Subcutaneous abdominal adipose tissue (tissue), 5 donors: ENCODE measurements at regions not wholly inside any gene's neighbourhood (a gene's known extent, or its start where the extent isn't known, plus 50 kb on each side); places are given as distances from the start of the nearest gene placed in this dataset.

Experiments used
- H3K27ac ChIP-seq: one replicate; pipeline ENCODE4 v1.7.0; 2013; ENCODE audit warnings: low read depth, mild to moderate bottlenecking, inconsistent platforms, low read length, moderate library complexity
- H3K27me3 ChIP-seq, 5 donors: one replicate each; pipeline ENCODE4 v1.7.0; 2013; ENCODE audit warnings: low read length in 5 of 5, inconsistent platforms in 1 of 5; ENCODE audit not compliant: control insufficient read depth in 5 of 5, insufficient read depth in 4 of 5
- H3K36me3 ChIP-seq, 5 donors: one replicate each; pipeline ENCODE4 v1.7.0; 2013; ENCODE audit warnings: low read length in 5 of 5; ENCODE audit not compliant: control insufficient read depth in 5 of 5, insufficient read depth in 5 of 5
- H3K4me1 ChIP-seq, 5 donors: one replicate each; pipeline ENCODE4 v1.7.0; 2013; ENCODE audit warnings: low read length in 5 of 5, mild to moderate bottlenecking in 3 of 5, moderate library complexity in 1 of 5; ENCODE audit not compliant: control insufficient read depth in 5 of 5, insufficient read depth in 5 of 5
- H3K4me3 ChIP-seq, 5 donors: one replicate each; pipeline ENCODE4 v1.7.0; 2013; ENCODE audit warnings: low read length in 5 of 5, low read depth in 1 of 5
- H3K9ac ChIP-seq, 5 donors: one replicate each; pipeline ENCODE4 v1.7.0; 2013; ENCODE audit warnings: low read length in 5 of 5, mild to moderate bottlenecking in 4 of 5, moderate library complexity in 3 of 5
- H3K9me3 ChIP-seq, 5 donors: one replicate each; pipeline ENCODE4 v1.7.0; 2013; ENCODE audit warnings: low read length in 5 of 5; ENCODE audit not compliant: control insufficient read depth in 5 of 5
- donor health status: healthy.
- donor health status: healthy.
- donor health status: healthy.
- donor health status: healthy.
- donor health status: healthy.

DNA sequence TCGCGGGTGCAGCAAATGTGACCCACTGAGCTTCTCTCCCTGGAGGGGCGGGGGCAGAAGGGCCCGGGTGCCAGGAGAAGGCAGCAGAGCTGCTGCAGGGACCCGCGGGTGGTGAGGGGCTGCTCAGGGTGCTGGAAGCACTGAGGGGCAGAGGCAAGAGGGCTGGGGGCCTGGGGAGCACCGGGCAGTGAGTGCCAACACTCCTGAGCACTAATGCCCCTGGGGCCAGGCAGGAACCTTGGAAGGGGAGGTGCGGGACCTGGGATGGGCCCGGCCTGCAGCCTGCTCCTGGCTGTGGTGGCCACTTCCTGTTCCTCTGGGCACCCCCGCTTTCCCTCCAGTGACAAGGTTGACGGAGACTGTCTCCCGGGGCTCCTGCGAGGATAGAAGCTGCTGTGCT, 66.5 kb upstream of the ADRA2C start:
- H3K36me3 ChIP-seq, result no peaks in the 10 kb centered on the region
- H3K9me3 ChIP-seq, result peaks cover 0 to 22% (median 17%) of the 10 kb centered on the region in 5 donors
- H3K9ac ChIP-seq, result no peak overlapping the region
- no peak overlapping the region for H3K27ac ChIP-seq
- H3K4me3 ChIP-seq, result no peak overlapping the region
- H3K4me1 ChIP-seq, result no peaks in the 10 kb centered on the region
- H3K27me3 ChIP-seq, result peaks cover 18 to 54% (median 38%) of the 10 kb centered on the region in 5 donors

DNA sequence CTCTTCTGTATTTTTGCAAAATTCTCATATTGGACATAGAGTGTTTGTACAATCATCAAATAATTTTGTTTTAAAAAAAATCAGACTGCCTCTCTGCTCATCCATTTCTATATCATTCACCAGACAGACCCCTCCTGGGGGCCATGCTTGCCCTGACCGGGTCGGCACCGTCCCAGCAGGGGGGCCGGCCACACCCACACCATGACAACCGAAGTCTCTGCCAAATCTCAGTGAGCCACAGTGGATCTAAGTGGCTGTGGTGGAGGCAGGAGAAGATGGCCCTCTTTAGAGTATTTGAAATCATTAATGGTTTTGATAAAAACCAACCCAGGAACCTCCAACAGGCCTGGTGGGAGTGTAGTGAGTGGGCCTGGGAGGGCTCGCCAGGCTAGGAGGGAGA, 66.9 kb upstream of the ADRA2C start:
- Histone ChIP-seq H3K27me3 (peaks cover 18 to 50% (median 36%) of the 10 kb centered on the region in 5 donors), H3K4me1 (no peaks in the 10 kb centered on the region), H3K4me3 (no peak overlapping the region), H3K27ac (no peak overlapping the region), H3K9ac (no peak overlapping the region), H3K36me3 (no peaks in the 10 kb centered on the region), H3K9me3 (peaks cover 0 to 22% (median 17%) of the 10 kb centered on the region in 5 donors)

GRCh38 chr4:3697033-3697432, 69.2 kb upstream of the ADRA2C start:
- H3K4me1 ChIP-seq, result no peaks in the 10 kb centered on the region
- H3K36me3 ChIP-seq, result no peaks in the 10 kb centered on the region
- H3K27me3 ChIP-seq, result peaks cover 4 to 30% (median 20%) of the 10 kb centered on the region in 5 donors
- no peak overlapping the region for H3K9ac ChIP-seq
- peak overlapping the region in 1 of 5 donors; percentile 13 for H3K4me3 ChIP-seq
- peaks cover 0 to 22% (median 17%) of the 10 kb centered on the region in 5 donors for H3K9me3 ChIP-seq
- no peak overlapping the region for H3K27ac ChIP-seq

DNA sequence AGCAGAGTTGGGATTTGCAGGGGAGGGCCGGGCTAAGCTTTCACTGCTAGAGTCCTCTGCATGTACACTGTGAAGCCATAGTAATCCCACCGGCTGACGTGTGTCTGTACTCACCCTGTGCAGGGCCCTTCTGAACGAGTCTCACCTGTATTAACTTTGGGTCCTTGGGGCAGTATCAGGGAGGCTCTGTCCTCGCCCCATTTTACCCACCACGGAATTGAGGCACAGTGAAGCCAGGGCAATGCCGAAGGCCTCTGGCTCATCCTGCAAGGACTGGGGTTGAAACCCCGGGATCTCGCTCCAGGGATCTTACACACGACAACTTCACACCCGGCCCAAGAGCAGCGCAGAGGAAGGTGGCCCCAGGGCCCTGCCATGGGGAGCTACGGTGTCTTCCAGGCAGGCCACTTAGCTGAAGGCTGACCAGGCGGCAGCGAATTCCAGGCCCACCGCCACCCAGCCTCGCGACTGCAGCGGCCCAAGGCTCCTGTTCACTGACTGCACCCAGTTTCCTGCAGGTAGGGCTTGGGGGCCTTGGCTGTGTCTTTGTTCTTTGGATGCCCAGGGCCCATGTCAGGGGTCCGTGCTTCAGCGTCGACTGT, 75.5 kb upstream of the ADRA2C start:
- no peak overlapping the region for H3K27ac ChIP-seq
- H3K9ac ChIP-seq, result no peak overlapping the region
- peaks cover 0 to 5% (median 0%) of the 10 kb centered on the region in 5 donors for H3K9me3 ChIP-seq
- peaks cover 0 to 5% (median 2%) of the 10 kb centered on the region in 5 donors for H3K27me3 ChIP-seq
- no peaks in the 10 kb centered on the region for H3K36me3 ChIP-seq
- H3K4me1 ChIP-seq, result no peaks in the 10 kb centered on the region
- no peak overlapping the region for H3K4me3 ChIP-seq

GRCh38 chr4:3689576-3690550, 76.3 kb upstream of the ADRA2C start:
- Histone ChIP-seq H3K9me3 (peaks cover 0 to 5% (median 0%) of the 10 kb centered on the region in 5 donors), H3K9ac (no peak overlapping the region), H3K4me1 (peaks cover 0 to 3% (median 0%) of the 10 kb centered on the region in 5 donors), H3K4me3 (no peak overlapping the region), H3K27me3 (peaks cover 3 to 13% (median 8%) of the 10 kb centered on the region in 5 donors), H3K36me3 (no peaks in the 10 kb centered on the region), H3K27ac (no peak overlapping the region)

GRCh38 chr4:3689006-3689405, 77.2 kb upstream of the ADRA2C start:
- no peak overlapping the region for H3K4me3 ChIP-seq
- peaks cover 4 to 20% (median 10%) of the 10 kb centered on the region in 5 donors for H3K27me3 ChIP-seq
- H3K9me3 ChIP-seq, result peaks cover 0 to 5% (median 0%) of the 10 kb centered on the region in 5 donors
- H3K9ac ChIP-seq, result no peak overlapping the region
- no peaks in the 10 kb centered on the region for H3K36me3 ChIP-seq
- peaks cover 0 to 3% (median 0%) of the 10 kb centered on the region in 5 donors for H3K4me1 ChIP-seq
- no peak overlapping the region for H3K27ac ChIP-seq

DNA sequence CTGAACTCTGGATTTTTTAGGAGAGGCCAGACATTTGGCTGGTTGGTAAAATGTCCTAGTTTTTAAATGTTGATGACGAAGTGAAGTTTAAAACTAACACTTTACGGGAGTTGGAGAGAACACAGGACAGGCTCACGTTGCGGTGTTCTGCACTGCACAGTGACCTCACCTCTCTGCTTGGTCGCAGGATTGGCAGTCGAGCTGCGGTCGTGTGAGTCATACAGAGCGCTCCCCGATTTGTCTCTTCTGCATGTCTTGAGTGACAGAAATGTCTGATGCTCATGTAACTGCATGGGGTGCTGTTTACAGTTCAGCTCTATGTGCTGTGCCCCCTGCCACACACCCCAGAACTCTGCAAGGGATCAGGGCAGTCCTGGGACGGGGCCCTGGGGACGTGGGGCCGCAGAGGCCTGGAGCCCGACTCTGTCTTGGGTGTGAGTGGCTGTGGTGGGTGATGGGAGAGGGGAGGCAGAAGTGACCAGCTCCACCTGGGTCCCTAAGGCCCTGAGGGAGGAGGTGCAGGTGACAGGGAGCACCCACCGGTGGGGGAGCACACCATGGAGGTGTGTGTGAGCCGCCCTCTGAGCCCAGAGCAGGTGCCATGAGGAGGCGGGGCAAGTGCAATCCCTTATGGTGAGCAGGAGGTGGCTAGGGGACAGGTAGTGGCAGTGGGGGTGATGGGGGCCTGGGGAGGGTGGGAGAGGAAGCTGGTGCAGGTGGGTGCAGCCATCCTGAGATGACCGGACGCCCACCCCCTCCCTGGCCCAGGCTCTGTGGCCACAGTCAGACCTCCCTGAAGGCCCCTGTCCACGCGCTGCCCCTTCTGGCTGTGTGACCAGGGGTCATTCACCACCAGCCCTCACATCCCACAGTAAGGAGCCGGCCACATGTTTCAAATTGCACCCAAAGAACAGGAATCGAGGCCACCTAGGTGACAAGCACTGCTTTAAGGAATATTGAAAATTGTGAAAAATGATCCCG, 77.9 kb upstream of the ADRA2C start:
- H3K9me3 ChIP-seq, result peaks cover 0 to 5% (median 0%) of the 10 kb centered on the region in 5 donors
- no peak overlapping the region for H3K9ac ChIP-seq
- H3K36me3 ChIP-seq, result no peaks in the 10 kb centered on the region
- peaks cover 4 to 22% (median 17%) of the 10 kb centered on the region in 5 donors for H3K27me3 ChIP-seq
- no peak overlapping the region for H3K27ac ChIP-seq
- H3K4me1 ChIP-seq, result peaks cover 0 to 3% (median 0%) of the 10 kb centered on the region in 5 donors
- no peak overlapping the region for H3K4me3 ChIP-seq

- Histone ChIP-seq H3K4me1 (peaks cover 0 to 3% (median 0%) of the 10 kb centered on the region in 5 donors), H3K27ac (no peak overlapping the region), H3K36me3 (no peaks in the 10 kb centered on the region), H3K9ac (no peak overlapping the region), H3K27me3 (peaks cover 4 to 22% (median 20%) of the 10 kb centered on the region in 5 donors), H3K4me3 (no peak overlapping the region), H3K9me3 (peaks cover 0 to 5% (median 0%) of the 10 kb centered on the region in 5 donors)
Observed at GRCh38 chr4:3687538-3687937, 78.6 kb upstream of the ADRA2C start.

DNA sequence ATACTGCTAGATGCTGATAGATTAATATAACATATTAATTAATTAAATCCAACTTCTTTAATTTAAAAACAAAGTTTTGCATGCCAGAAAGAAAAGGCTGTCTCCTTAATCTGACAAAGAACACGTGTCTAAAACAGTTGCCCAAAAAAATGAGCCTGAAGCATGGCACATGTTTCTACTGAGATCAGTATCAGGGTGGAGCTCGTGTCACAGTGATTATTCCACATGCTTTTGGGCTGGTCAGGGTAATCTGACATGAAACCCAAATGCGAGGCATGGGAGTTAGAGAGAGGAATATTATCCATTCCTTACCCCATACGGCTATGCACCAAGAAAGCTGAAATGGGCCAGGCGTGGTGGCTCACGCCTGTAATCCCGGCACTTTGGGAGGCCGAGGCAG, 79.4 kb upstream of the ADRA2C start:
- Histone ChIP-seq H3K27me3 (peaks cover 4 to 22% (median 21%) of the 10 kb centered on the region in 5 donors), H3K9me3 (peaks cover 0 to 4% (median 0%) of the 10 kb centered on the region in 5 donors), H3K27ac (no peak overlapping the region), H3K36me3 (no peaks in the 10 kb centered on the region), H3K9ac (no peak overlapping the region), H3K4me3 (no peak overlapping the region), H3K4me1 (peaks cover 0 to 3% (median 0%) of the 10 kb centered on the region in 5 donors)
